ENCODE measurements at regions not wholly inside any gene's neighbourhood (a gene's known extent, or its start where the extent isn't known, plus 50 kb on each side); places are given as distances from the start of the nearest gene placed in this dataset.

DNA sequence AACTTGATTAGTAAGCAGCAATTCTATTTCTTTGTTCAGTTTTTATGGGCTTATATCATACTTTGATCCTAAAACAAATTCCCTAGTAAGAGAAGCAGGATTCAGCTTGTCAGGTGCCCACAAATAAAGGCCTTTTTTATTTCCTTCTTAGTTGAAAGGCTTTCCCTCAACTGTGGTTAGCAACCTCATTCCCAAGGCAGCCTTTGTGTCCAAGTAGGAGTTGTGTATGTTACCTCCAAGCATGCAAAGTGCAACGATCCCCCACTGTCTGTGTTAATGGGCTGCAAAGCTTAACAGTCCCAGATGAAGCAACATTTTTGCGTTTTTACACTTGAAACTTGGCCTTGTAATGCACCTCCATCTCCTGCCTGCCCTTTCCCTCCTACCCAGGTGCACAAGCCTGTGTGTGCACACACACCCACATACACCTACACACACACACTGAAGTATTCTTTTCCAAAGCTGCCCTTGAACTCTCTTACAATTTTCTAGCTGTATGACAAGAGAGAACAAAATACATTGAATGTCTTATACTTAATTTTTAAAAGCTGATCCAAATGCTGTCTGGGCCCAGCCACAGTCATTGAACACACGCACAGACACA lies 278.2 kb downstream of the SNX13 start:
- TF ChIP-seq, protein P1, sequence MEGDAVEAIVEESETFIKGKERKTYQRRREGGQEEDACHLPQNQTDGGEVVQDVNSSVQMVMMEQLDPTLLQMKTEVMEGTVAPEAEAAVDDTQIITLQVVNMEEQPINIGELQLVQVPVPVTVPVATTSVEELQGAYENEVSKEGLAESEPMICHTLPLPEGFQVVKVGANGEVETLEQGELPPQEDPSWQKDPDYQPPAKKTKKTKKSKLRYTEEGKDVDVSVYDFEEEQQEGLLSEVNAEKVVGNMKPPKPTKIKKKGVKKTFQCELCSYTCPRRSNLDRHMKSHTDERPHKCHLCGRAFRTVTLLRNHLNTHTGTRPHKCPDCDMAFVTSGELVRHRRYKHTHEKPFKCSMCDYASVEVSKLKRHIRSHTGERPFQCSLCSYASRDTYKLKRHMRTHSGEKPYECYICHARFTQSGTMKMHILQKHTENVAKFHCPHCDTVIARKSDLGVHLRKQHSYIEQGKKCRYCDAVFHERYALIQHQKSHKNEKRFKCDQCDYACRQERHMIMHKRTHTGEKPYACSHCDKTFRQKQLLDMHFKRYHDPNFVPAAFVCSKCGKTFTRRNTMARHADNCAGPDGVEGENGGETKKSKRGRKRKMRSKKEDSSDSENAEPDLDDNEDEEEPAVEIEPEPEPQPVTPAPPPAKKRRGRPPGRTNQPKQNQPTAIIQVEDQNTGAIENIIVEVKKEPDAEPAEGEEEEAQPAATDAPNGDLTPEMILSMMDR (IDR thresholded peaks at IDR 0.05; ENCODE audit: extremely low read depth, low read depth, low read length): no peak
- Histone ChIP-seq H3K4me2 (ENCODE audit: insufficient read depth, low read length) (peak overlapping the region; percentile 23), H3K4me3 (ENCODE audit: insufficient read depth, low read length) (no peak overlapping the region), H3K79me2 (ENCODE audit: insufficient read depth, low read length) (no peaks in the 10 kb centered on the region), H4K20me1 (ENCODE audit: insufficient read depth, low read length) (no peaks in the 10 kb centered on the region), H3K27ac (ENCODE audit: low read depth, low read length) (peak overlapping the region; percentile 84), H3K9me3 (ENCODE audit: low read depth, low read length) (no peaks in the 10 kb centered on the region), H3K27me3 (ENCODE audit: insufficient read depth, low read length) (no peaks in the 10 kb centered on the region), H2AFZ (ENCODE audit: low read length) (no peak overlapping the region), H3K36me3 (ENCODE audit: insufficient read depth, low read length) (no peaks in the 10 kb centered on the region), H3K4me1 (ENCODE audit: insufficient read depth, low read length) (peaks cover 30% of the 10 kb centered on the region)
- no peak for DNase-seq (ENCODE audit: insufficient read length, low spot score, missing footprints)

DNA sequence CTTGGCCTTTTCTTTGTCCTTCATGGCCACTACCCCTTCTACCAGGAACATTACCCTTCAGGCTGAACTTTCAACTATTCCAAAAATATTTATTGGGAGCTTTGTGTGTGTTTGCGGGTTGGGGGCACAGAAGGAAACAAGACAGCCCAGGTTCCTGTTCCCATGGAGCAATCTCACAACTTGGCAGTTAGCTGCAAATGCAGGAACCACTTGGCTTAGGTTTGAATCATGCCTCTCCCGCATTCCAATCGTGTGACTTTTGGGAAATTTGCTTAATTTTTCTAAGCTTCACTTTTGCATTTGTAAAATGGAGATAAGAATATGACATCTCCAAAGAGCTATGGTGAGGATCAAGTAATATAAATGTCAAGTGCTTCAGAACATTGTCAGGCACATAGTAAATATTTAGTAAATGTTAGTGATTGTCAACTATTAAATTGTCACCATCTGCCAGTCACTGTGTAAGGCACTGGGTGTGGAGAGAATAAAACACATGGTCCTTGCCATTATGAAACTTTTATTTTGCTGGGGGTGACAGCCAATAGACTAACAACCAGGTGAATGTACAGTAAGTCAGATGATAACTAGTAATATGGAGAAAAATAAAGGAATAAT lies 277.1 kb downstream of the SNX13 start:
- peaks cover 30% of the 10 kb centered on the region for H3K4me1 ChIP-seq (ENCODE audit: insufficient read depth, low read length)
- TF ChIP-seq, protein P1 (IDR thresholded peaks at IDR 0.05; ENCODE audit: extremely low read depth, low read depth, low read length): no peak

DNA sequence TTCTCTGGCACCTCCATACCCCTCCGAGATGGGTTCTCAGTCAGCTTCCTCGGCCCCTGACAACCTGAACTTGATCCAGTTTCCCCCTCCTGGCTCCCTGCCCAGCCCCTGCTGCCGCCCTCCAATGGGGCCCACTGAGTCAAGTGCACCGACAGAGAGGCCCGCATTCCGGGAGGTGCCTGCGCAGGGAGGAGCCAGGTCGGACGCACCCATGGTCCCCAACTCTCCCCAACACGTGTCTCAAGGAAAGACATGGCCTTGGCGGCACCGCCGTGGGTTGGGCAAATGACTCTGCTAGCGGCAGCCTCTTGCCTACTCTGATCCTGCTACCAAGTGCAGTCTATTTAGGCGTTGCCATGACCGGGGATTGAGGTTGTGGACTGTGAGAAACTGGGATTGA lies 275.3 kb downstream of the SNX13 start:
- no peak for DNase-seq (ENCODE audit: insufficient read length, low spot score, missing footprints)
- no peaks in the 10 kb centered on the region for H3K9me3 ChIP-seq (ENCODE audit: low read depth, low read length)
- no peak overlapping the region for H3K4me3 ChIP-seq (ENCODE audit: insufficient read depth, low read length)
- TF ChIP-seq, protein P1 (IDR thresholded peaks at IDR 0.05; ENCODE audit: extremely low read depth, low read depth, low read length): no peak
- H4K20me1 ChIP-seq (ENCODE audit: insufficient read depth, low read length): no peaks in the 10 kb centered on the region
- H3K4me1 ChIP-seq (ENCODE audit: insufficient read depth, low read length): peaks cover 28% of the 10 kb centered on the region
- no peak overlapping the region for H2AFZ ChIP-seq (ENCODE audit: low read length)
- no peaks in the 10 kb centered on the region for H3K27me3 ChIP-seq (ENCODE audit: insufficient read depth, low read length)
- H3K79me2 ChIP-seq (ENCODE audit: insufficient read depth, low read length): no peaks in the 10 kb centered on the region
- H3K4me2 ChIP-seq (ENCODE audit: insufficient read depth, low read length): no peak overlapping the region
- no peak overlapping the region for H3K27ac ChIP-seq (ENCODE audit: low read depth, low read length)
- H3K36me3 ChIP-seq (ENCODE audit: insufficient read depth, low read length): no peaks in the 10 kb centered on the region

More for the DNA sequence above, 277.1 kb downstream of the SNX13 start:
- Histone ChIP-seq H2AFZ (ENCODE audit: low read length) (no peak overlapping the region), H3K27me3 (ENCODE audit: insufficient read depth, low read length) (no peaks in the 10 kb centered on the region), H3K79me2 (ENCODE audit: insufficient read depth, low read length) (no peaks in the 10 kb centered on the region), H3K4me2 (ENCODE audit: insufficient read depth, low read length) (peak overlapping the region; percentile 36), H3K4me3 (ENCODE audit: insufficient read depth, low read length) (no peak overlapping the region), H3K36me3 (ENCODE audit: insufficient read depth, low read length) (no peaks in the 10 kb centered on the region), H3K9me3 (ENCODE audit: low read depth, low read length) (no peaks in the 10 kb centered on the region), H4K20me1 (ENCODE audit: insufficient read depth, low read length) (no peaks in the 10 kb centered on the region), H3K27ac (ENCODE audit: low read depth, low read length) (peak overlapping the region; percentile 84)
- peak; percentile 90 for DNase-seq (ENCODE audit: insufficient read length, low spot score, missing footprints)

DNA sequence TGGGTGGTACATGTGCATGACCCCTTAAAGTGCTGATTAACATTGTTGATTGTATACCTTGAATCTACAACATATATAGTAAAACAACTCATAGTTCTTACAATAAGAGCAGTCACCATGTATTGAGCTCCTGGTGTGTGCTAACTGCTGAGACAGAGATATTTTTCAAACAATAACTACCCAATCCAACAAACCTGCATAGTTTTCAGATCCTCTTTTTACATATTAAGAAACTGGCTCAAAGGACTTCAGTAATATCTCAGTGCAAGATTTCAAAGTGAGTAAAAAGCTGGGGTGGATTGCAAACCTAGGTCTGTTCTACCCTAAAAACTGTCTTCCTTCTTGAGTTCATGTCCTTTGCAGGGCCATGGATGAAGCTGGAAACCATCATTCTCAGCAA lies 272.2 kb downstream of the SNX13 start:
- TF ChIP-seq, protein P1 (IDR thresholded peaks at IDR 0.05; ENCODE audit: extremely low read depth, low read depth, low read length): no peak
- Histone ChIP-seq H3K4me3 (ENCODE audit: insufficient read depth, low read length) (no peak overlapping the region), H4K20me1 (ENCODE audit: insufficient read depth, low read length) (no peaks in the 10 kb centered on the region), H3K9me3 (ENCODE audit: low read depth, low read length) (no peaks in the 10 kb centered on the region), H3K79me2 (ENCODE audit: insufficient read depth, low read length) (no peaks in the 10 kb centered on the region), H3K27ac (ENCODE audit: low read depth, low read length) (no peak overlapping the region), H2AFZ (ENCODE audit: low read length) (no peak overlapping the region), H3K4me2 (ENCODE audit: insufficient read depth, low read length) (no peak overlapping the region), H3K36me3 (ENCODE audit: insufficient read depth, low read length) (no peaks in the 10 kb centered on the region), H3K27me3 (ENCODE audit: insufficient read depth, low read length) (no peaks in the 10 kb centered on the region), H3K4me1 (ENCODE audit: insufficient read depth, low read length) (peaks cover 7% of the 10 kb centered on the region)
- DNase-seq (ENCODE audit: insufficient read length, low spot score, missing footprints): no peak
